ENCODE measurements at regions not wholly inside any gene's neighbourhood (a gene's known extent, or its start where the extent isn't known, plus 50 kb on each side); places are given as distances from the start of the nearest gene placed in this dataset.

- no peak for TF ChIP-seq CTCF (conservative IDR thresholded peaks at IDR 0.05 in 1 of 2, IDR thresholded peaks at IDR 0.05 in 1 of 2; ENCODE audit: low read depth in 1 of 2, low read length in 2 of 2)
- no peak for TF ChIP-seq EZH2 (IDR thresholded peaks at IDR 0.05; ENCODE audit: low read length, missing control alignments)
- Histone ChIP-seq H2AFZ (ENCODE audit: low read length) (no peak overlapping the region), H3K27me3 (ENCODE audit: control insufficient read depth, insufficient read depth, low read length) (no peaks in the 10 kb centered on the region), H3K36me3 (ENCODE audit: control insufficient read depth, insufficient read depth, low read length) (no peaks in the 10 kb centered on the region), H3K4me2 (ENCODE audit: extremely low read depth, insufficient read depth, low read length) (no peak overlapping the region), H3K4me1 (ENCODE audit: control insufficient read depth, extremely low read depth, insufficient read depth, low read length) (no peaks in the 10 kb centered on the region), H3K9ac (ENCODE audit: insufficient read depth, low read length) (no peak overlapping the region), H3K79me2 (ENCODE audit: control insufficient read depth, insufficient read depth, low read length) (no peaks in the 10 kb centered on the region), H4K20me1 (ENCODE audit: control insufficient read depth, extremely low read depth, insufficient read depth, low read length) (no peaks in the 10 kb centered on the region), H3K4me3 (replicated peaks in 1 of 4; ENCODE audit: control extremely low read depth in 1 of 4, insufficient read depth in 1 of 4, low read depth in 3 of 4, low read length in 4 of 4) (no peak overlapping the region), H3K27ac (ENCODE audit: insufficient read depth, low read length) (no peak overlapping the region), H3K9me3 (ENCODE audit: control insufficient read depth, insufficient read depth, low read depth, low read length) (no peaks in the 10 kb centered on the region)
- no peak for DNase-seq (ENCODE audit: low read depth in 2 of 2)
Observed at GRCh38 chr11:25183411-25183810, 686.6 kb downstream of the LUZP2 start.

- H3K4me2 ChIP-seq (ENCODE audit: extremely low read depth, insufficient read depth, low read length) = no peak overlapping the region
- H3K9ac ChIP-seq (ENCODE audit: insufficient read depth, low read length) = no peak overlapping the region
- H2AFZ ChIP-seq (ENCODE audit: low read length) = no peak overlapping the region
- no peaks in the 10 kb centered on the region for H3K79me2 ChIP-seq (ENCODE audit: control insufficient read depth, insufficient read depth, low read length)
- no peak overlapping the region for H3K27ac ChIP-seq (ENCODE audit: insufficient read depth, low read length)
- no peak overlapping the region for H3K4me3 ChIP-seq (replicated peaks in 1 of 4; ENCODE audit: control extremely low read depth in 1 of 4, insufficient read depth in 1 of 4, low read depth in 3 of 4, low read length in 4 of 4)
- H3K36me3 ChIP-seq (ENCODE audit: control insufficient read depth, insufficient read depth, low read length) = no peaks in the 10 kb centered on the region
- no peaks in the 10 kb centered on the region for H3K27me3 ChIP-seq (ENCODE audit: control insufficient read depth, insufficient read depth, low read length)
- TF ChIP-seq EZH2 (IDR thresholded peaks at IDR 0.05; ENCODE audit: low read length, missing control alignments) (no peak), CTCF (conservative IDR thresholded peaks at IDR 0.05 in 1 of 2, IDR thresholded peaks at IDR 0.05 in 1 of 2; ENCODE audit: low read depth in 1 of 2, low read length in 2 of 2) (no peak)
- H3K4me1 ChIP-seq (ENCODE audit: control insufficient read depth, extremely low read depth, insufficient read depth, low read length) = no peaks in the 10 kb centered on the region
- no peak for DNase-seq (ENCODE audit: low read depth in 2 of 2)
- no peaks in the 10 kb centered on the region for H4K20me1 ChIP-seq (ENCODE audit: control insufficient read depth, extremely low read depth, insufficient read depth, low read length)
- H3K9me3 ChIP-seq (ENCODE audit: control insufficient read depth, insufficient read depth, low read depth, low read length) = no peaks in the 10 kb centered on the region
Observed at GRCh38 chr11:25197515-25197914, 700.7 kb downstream of the LUZP2 start.

- no peak for TF ChIP-seq EZH2 (IDR thresholded peaks at IDR 0.05; ENCODE audit: low read length, missing control alignments)
- TF ChIP-seq CTCF (conservative IDR thresholded peaks at IDR 0.05 in 1 of 2, IDR thresholded peaks at IDR 0.05 in 1 of 2; ENCODE audit: low read depth in 1 of 2, low read length in 2 of 2) = no peak
- H3K27ac ChIP-seq (ENCODE audit: insufficient read depth, low read length) = no peak overlapping the region
- H3K27me3 ChIP-seq (ENCODE audit: control insufficient read depth, insufficient read depth, low read length) = no peaks in the 10 kb centered on the region
- no peak for DNase-seq (ENCODE audit: low read depth in 2 of 2)
- H3K4me2 ChIP-seq (ENCODE audit: extremely low read depth, insufficient read depth, low read length) = no peak overlapping the region
- H3K4me3 ChIP-seq (replicated peaks in 1 of 4; ENCODE audit: control extremely low read depth in 1 of 4, insufficient read depth in 1 of 4, low read depth in 3 of 4, low read length in 4 of 4) = no peak overlapping the region
- H2AFZ ChIP-seq (ENCODE audit: low read length) = no peak overlapping the region
- H4K20me1 ChIP-seq (ENCODE audit: control insufficient read depth, extremely low read depth, insufficient read depth, low read length) = no peaks in the 10 kb centered on the region
- H3K4me1 ChIP-seq (ENCODE audit: control insufficient read depth, extremely low read depth, insufficient read depth, low read length) = no peaks in the 10 kb centered on the region
- no peaks in the 10 kb centered on the region for H3K79me2 ChIP-seq (ENCODE audit: control insufficient read depth, insufficient read depth, low read length)
- no peaks in the 10 kb centered on the region for H3K9me3 ChIP-seq (ENCODE audit: control insufficient read depth, insufficient read depth, low read depth, low read length)
- H3K9ac ChIP-seq (ENCODE audit: insufficient read depth, low read length) = no peak overlapping the region
- no peaks in the 10 kb centered on the region for H3K36me3 ChIP-seq (ENCODE audit: control insufficient read depth, insufficient read depth, low read length)
Observed at GRCh38 chr11:25198704-25199103, 701.9 kb downstream of the LUZP2 start.

All from fibroblast of lung (primary cell).